Stimulated activated effector memory CD8-positive, alpha-beta T cell treated with anti-CD3 and anti-CD28 coated beads, Interleukin-12 subunit alpha, Interleukin-12 subunit beta, amount 100 ng/mL, for 72 hours (primary cell): ENCODE measurements at regions not wholly inside any gene's neighbourhood (a gene's known extent, or its start where the extent isn't known, plus 50 kb on each side); places are given as distances from the start of the nearest gene placed in this dataset.
"Not testable (repeated sequence)": the region's sequence is repeated elsewhere in the genome, so short reads cannot be mapped to it uniquely, and the experiment has no call there.

Experiments
- ATAC-seq: fragments of 150-1000 bp; cut with Tn5 transposase; 2 replicates; pipeline ENCODE4 v1.10.0; 2021
- DNase-seq, 2 donors: peaks; one replicate each; pipeline ENCODE4 v3.0.0; 2021 to 2022; ENCODE audit warnings: low spot score in 2 of 2
- H3K27ac Mint-ChIP-seq: one replicate; pipeline ENCODE4 v1.8.0; 2022; ENCODE audit warnings: mild to moderate bottlenecking, mixed read lengths
- H3K36me3 Mint-ChIP-seq: one replicate; pipeline ENCODE4 v1.8.0; 2022; ENCODE audit warnings: mild to moderate bottlenecking, mixed read lengths
- H3K4me1 Mint-ChIP-seq: one replicate; pipeline ENCODE4 v1.8.0; 2022; ENCODE audit warnings: mixed read lengths
- H3K4me3 Mint-ChIP-seq: one replicate; pipeline ENCODE4 v1.8.0; 2022; ENCODE audit warnings: mild to moderate bottlenecking, mixed read lengths
- H3K9me3 Mint-ChIP-seq: one replicate; pipeline ENCODE4 v1.8.0; 2022; ENCODE audit warnings: mixed read lengths

GRCh38 chr13:64534302-64534701 lies 2695.8 kb downstream of the PCDH9 start:
- H3K4me1 Mint-ChIP-seq = no peaks in the 10 kb centered on the region
- no peak for ATAC-seq
- no peak for DNase-seq
- no peak overlapping the region for H3K4me3 Mint-ChIP-seq
- H3K9me3 Mint-ChIP-seq = peaks cover 5% of the 10 kb centered on the region
- H3K27ac Mint-ChIP-seq = no peak overlapping the region
- H3K36me3 Mint-ChIP-seq = no peaks in the 10 kb centered on the region

- Mint-ChIP-seq H3K36me3 (no peaks in the 10 kb centered on the region), H3K9me3 (peaks cover 8% of the 10 kb centered on the region), H3K4me1 (no peaks in the 10 kb centered on the region), H3K27ac (no peak overlapping the region), H3K4me3 (no peak overlapping the region)
- ATAC-seq = no peak
- no peak for DNase-seq
Observed at GRCh38 chr13:64531400-64531799, 2698.7 kb downstream of the PCDH9 start.

- no peak overlapping the region for H3K4me3 Mint-ChIP-seq
- peaks cover 13% of the 10 kb centered on the region for H3K9me3 Mint-ChIP-seq
- DNase-seq = no peak
- H3K4me1 Mint-ChIP-seq = no peaks in the 10 kb centered on the region
- ATAC-seq = no peak
- no peak overlapping the region for H3K27ac Mint-ChIP-seq
- no peaks in the 10 kb centered on the region for H3K36me3 Mint-ChIP-seq
Observed at GRCh38 chr13:64529874-64530485, 2700.2 kb downstream of the PCDH9 start.

- H3K36me3 Mint-ChIP-seq = no peaks in the 10 kb centered on the region
- H3K4me3 Mint-ChIP-seq = no peak overlapping the region
- peaks cover 15% of the 10 kb centered on the region for H3K9me3 Mint-ChIP-seq
- no peak overlapping the region for H3K27ac Mint-ChIP-seq
- DNase-seq = no peak
- no peak for ATAC-seq
- H3K4me1 Mint-ChIP-seq = no peaks in the 10 kb centered on the region
Observed at GRCh38 chr13:64528838-64529237, 2701.3 kb downstream of the PCDH9 start.

- Mint-ChIP-seq H3K9me3 (peaks cover 12% of the 10 kb centered on the region), H3K36me3 (no peaks in the 10 kb centered on the region), H3K4me3 (no peak overlapping the region), H3K27ac (no peak overlapping the region), H3K4me1 (no peaks in the 10 kb centered on the region)
- DNase-seq (no peak), ATAC-seq (no peak)
Observed at GRCh38 chr13:64527561-64527960, 2702.6 kb downstream of the PCDH9 start.

GRCh38 chr13:64525687-64526086 lies 2704.4 kb downstream of the PCDH9 start:
- ATAC-seq = no peak
- Mint-ChIP-seq H3K4me1 (no peaks in the 10 kb centered on the region), H3K36me3 (no peaks in the 10 kb centered on the region), H3K27ac (no peak overlapping the region), H3K9me3 (peaks cover 12% of the 10 kb centered on the region), H3K4me3 (no peak overlapping the region)
- DNase-seq = no peak

GRCh38 chr13:64510747-64511146 lies 2719.4 kb downstream of the PCDH9 start:
- H3K9me3 Mint-ChIP-seq = peaks cover 13% of the 10 kb centered on the region
- no peak overlapping the region for H3K4me3 Mint-ChIP-seq
- H3K36me3 Mint-ChIP-seq = no peaks in the 10 kb centered on the region
- no peaks in the 10 kb centered on the region for H3K4me1 Mint-ChIP-seq
- no peak for ATAC-seq
- DNase-seq = no peak
- H3K27ac Mint-ChIP-seq = no peak overlapping the region

GRCh38 chr13:64506246-64506645 lies 2723.9 kb downstream of the PCDH9 start:
- Mint-ChIP-seq H3K36me3 (no peaks in the 10 kb centered on the region), H3K4me3 (no peak overlapping the region), H3K27ac (no peak overlapping the region), H3K9me3 (peaks cover 12% of the 10 kb centered on the region), H3K4me1 (no peaks in the 10 kb centered on the region)
- ATAC-seq (no peak), DNase-seq (no peak)

- Mint-ChIP-seq H3K4me3 (no peak overlapping the region), H3K27ac (no peak overlapping the region), H3K4me1 (no peaks in the 10 kb centered on the region), H3K9me3 (peaks cover 12% of the 10 kb centered on the region), H3K36me3 (no peaks in the 10 kb centered on the region)
- no peak for ATAC-seq
- no peak for DNase-seq
Observed at GRCh38 chr13:64505336-64505910, 2724.7 kb downstream of the PCDH9 start.

- H3K9me3 Mint-ChIP-seq = peaks cover 15% of the 10 kb centered on the region
- no peak overlapping the region for H3K4me3 Mint-ChIP-seq
- H3K4me1 Mint-ChIP-seq = no peaks in the 10 kb centered on the region
- ATAC-seq (no peak), DNase-seq (no peak)
- H3K36me3 Mint-ChIP-seq = no peaks in the 10 kb centered on the region
- no peak overlapping the region for H3K27ac Mint-ChIP-seq
Observed at GRCh38 chr13:64488731-64489130, 2741.4 kb downstream of the PCDH9 start.

GRCh38 chr13:64482373-64482772 lies 2747.8 kb downstream of the PCDH9 start:
- ATAC-seq (no peak), DNase-seq (no peak)
- Mint-ChIP-seq H3K9me3 (peaks cover 15% of the 10 kb centered on the region), H3K4me1 (no peaks in the 10 kb centered on the region), H3K4me3 (no peak overlapping the region), H3K36me3 (no peaks in the 10 kb centered on the region), H3K27ac (no peak overlapping the region)

- no peaks in the 10 kb centered on the region for H3K36me3 Mint-ChIP-seq
Observed at GRCh38 chr13:64480672-64481071, 2749.5 kb downstream of the PCDH9 start.

GRCh38 chr13:64480211-64480610 lies 2749.9 kb downstream of the PCDH9 start:
- Mint-ChIP-seq H3K36me3 (no peaks in the 10 kb centered on the region), H3K4me3 (no peak overlapping the region), H3K4me1 (no peaks in the 10 kb centered on the region), H3K9me3 (peaks cover 22% of the 10 kb centered on the region), H3K27ac (no peak overlapping the region)
- no peak for ATAC-seq
- DNase-seq = no peak

More at GRCh38 chr13:64480672-64481071, 2749.5 kb downstream of the PCDH9 start:
- H3K4me3 Mint-ChIP-seq = no peak overlapping the region
- peaks cover 22% of the 10 kb centered on the region for H3K9me3 Mint-ChIP-seq
- no peak for DNase-seq
- no peak for ATAC-seq
- H3K4me1 Mint-ChIP-seq = no peaks in the 10 kb centered on the region
- H3K27ac Mint-ChIP-seq = no peak overlapping the region

GRCh38 chr13:64477146-64477545 lies 2753.0 kb downstream of the PCDH9 start:
- DNase-seq = no peak
- no peak for ATAC-seq
- Mint-ChIP-seq H3K4me1 (no peaks in the 10 kb centered on the region), H3K4me3 (no peak overlapping the region), H3K36me3 (no peaks in the 10 kb centered on the region), H3K9me3 (peaks cover 22% of the 10 kb centered on the region), H3K27ac (no peak overlapping the region)

- H3K4me3 Mint-ChIP-seq, ATAC-seq, H3K36me3 Mint-ChIP-seq, DNase-seq, H3K4me1 Mint-ChIP-seq, H3K27ac Mint-ChIP-seq: not testable (repeated sequence)
- peaks cover 18% of the 10 kb centered on the region for H3K9me3 Mint-ChIP-seq
Observed at GRCh38 chr13:64476041-64476568, 2754.0 kb downstream of the PCDH9 start.

- Mint-ChIP-seq H3K4me3 (no peak overlapping the region), H3K9me3 (peaks cover 13% of the 10 kb centered on the region), H3K4me1 (no peaks in the 10 kb centered on the region), H3K27ac (no peak overlapping the region), H3K36me3 (no peaks in the 10 kb centered on the region)
- DNase-seq (no peak), ATAC-seq (no peak)
Observed at GRCh38 chr13:64471916-64472315, 2758.2 kb downstream of the PCDH9 start.
